ENCODE measurements at regions not wholly inside any gene's neighbourhood (a gene's known extent, or its start where the extent isn't known, plus 50 kb on each side); places are given as distances from the start of the nearest gene placed in this dataset.

- BruUV-seq (replicated peaks) = no TSS peak
These were observed 156.8 kb downstream of the INHBB start for GRCh38 chr2:120502761-120503160.

GRCh38 chr2:120503206-120503792 lies 157.4 kb downstream of the INHBB start:
- SMC1A ChIA-PET (ENCODE audit: uncharacterized antibody, unreplicated experiment) = no interaction called here
- CTCF ChIA-PET = no interaction called here
- no peak overlapping the region for H3K4me2 ChIP-seq (ENCODE audit: control insufficient read depth, insufficient read depth)
- ATAC-seq = no peak
- H3K4me1 ChIP-seq (ENCODE audit: control insufficient read depth, insufficient read depth, low read length) = no peaks in the 10 kb centered on the region
- H3K27me3 ChIP-seq (replicated peaks in 1 of 2; ENCODE audit: control insufficient read depth in 2 of 2, insufficient read depth in 2 of 2, low read length in 1 of 2) = peaks cover 0 to 9% of the 10 kb centered on the region in 2 experiments; a peak in 3 of 4 replicates
- no peak for TF ChIP-seq SPI1 (IDR thresholded peaks at IDR 0.05; ENCODE audit: borderline replicate concordance, insufficient read depth, low read depth, low read length)
- no peaks in the 10 kb centered on the region for H3K36me3 ChIP-seq (ENCODE audit: control insufficient read depth in 2 of 2, insufficient read depth in 2 of 2, low read length in 1 of 2)
- DNase-seq (ENCODE audit: low read depth, low spot score) = no peak
- POLR2A ChIA-PET = no interaction called here
- RAD21 ChIA-PET (ENCODE audit: unreplicated experiment) = no interaction called here
- FAIRE-seq = no peak
- H3K9me3 ChIP-seq (replicated peaks; ENCODE audit: control insufficient read depth, insufficient read depth, low read length) = no peaks in the 10 kb centered on the region
- intact Hi-C loops (cut with micrococcal nuclease; ENCODE audit: unreplicated experiment) (no loop called here), in situ Hi-C loops (cut with MboI) (no loop called here)
- no peak overlapping the region for H3K4me3 ChIP-seq
- no peak overlapping the region for H2AFZ ChIP-seq (ENCODE audit: control insufficient read depth, low read depth, low read length)
- H3K27ac ChIP-seq (ENCODE audit: control insufficient read depth, insufficient read depth) = no peak overlapping the region
- H4K20me1 ChIP-seq (ENCODE audit: control insufficient read depth, insufficient read depth) = no peaks in the 10 kb centered on the region
- H3K79me2 ChIP-seq (ENCODE audit: control insufficient read depth, insufficient read depth, low read length) = no peaks in the 10 kb centered on the region
- WGBS (ENCODE audit: insufficient coverage, insufficient replicate concordance, low lambda C conversion rate, missing lambda C conversion rate) = 27% methylated on average over 13 of the region's 17 CpGs
- H3K9ac ChIP-seq (ENCODE audit: control insufficient read depth, insufficient read depth, low read length) = no peak overlapping the region
- BruUV-seq (replicated peaks) = no TSS peak

More at GRCh38 chr2:120502761-120503160, 156.8 kb downstream of the INHBB start:
- Histone ChIP-seq H3K9ac (ENCODE audit: control insufficient read depth, insufficient read depth, low read length) (no peak overlapping the region), H3K9me3 (replicated peaks; ENCODE audit: control insufficient read depth, insufficient read depth, low read length) (no peaks in the 10 kb centered on the region), H3K4me2 (ENCODE audit: control insufficient read depth, insufficient read depth) (no peak overlapping the region), H3K36me3 (ENCODE audit: control insufficient read depth in 2 of 2, insufficient read depth in 2 of 2, low read length in 1 of 2) (no peaks in the 10 kb centered on the region), H3K4me3 (no peak overlapping the region), H3K79me2 (ENCODE audit: control insufficient read depth, insufficient read depth, low read length) (no peaks in the 10 kb centered on the region), H3K27ac (ENCODE audit: control insufficient read depth, insufficient read depth) (no peak overlapping the region), H3K4me1 (ENCODE audit: control insufficient read depth, insufficient read depth, low read length) (no peaks in the 10 kb centered on the region), H2AFZ (ENCODE audit: control insufficient read depth, low read depth, low read length) (no peak overlapping the region), H4K20me1 (ENCODE audit: control insufficient read depth, insufficient read depth) (no peaks in the 10 kb centered on the region), H3K27me3 (replicated peaks in 1 of 2; ENCODE audit: control insufficient read depth in 2 of 2, insufficient read depth in 2 of 2, low read length in 1 of 2) (peaks cover 0 to 9% of the 10 kb centered on the region in 2 experiments; a peak in 3 of 4 replicates)
- ChIA-PET CTCF (no interaction called here), POLR2A (no interaction called here), RAD21 (ENCODE audit: unreplicated experiment) (no interaction called here), SMC1A (ENCODE audit: uncharacterized antibody, unreplicated experiment) (no interaction called here)
- WGBS (ENCODE audit: insufficient coverage, insufficient replicate concordance, low lambda C conversion rate, missing lambda C conversion rate) = 30% methylated on average over 2 of the region's 2 CpGs
- in situ Hi-C loops (cut with MboI) = no loop called here
- DNase-seq (ENCODE audit: low read depth, low spot score) (no peak), ATAC-seq (no peak), FAIRE-seq (no peak)
- TF ChIP-seq EP300 (IDR thresholded peaks at IDR 0.05; ENCODE audit: borderline replicate concordance in 1 of 2, control insufficient read depth in 1 of 2, low read depth in 2 of 2, low read length in 2 of 2) = no peak
- no peak for TF ChIP-seq FOS (IDR thresholded peaks at IDR 0.05; ENCODE audit: borderline replicate concordance, extremely low read depth, insufficient read length)
- TF ChIP-seq BRCA1 (IDR thresholded peaks at IDR 0.05; ENCODE audit: low read depth, low read length) = no peak
- intact Hi-C loops (cut with micrococcal nuclease; ENCODE audit: unreplicated experiment) = no loop called here

Data from GM12878 (cell line).